Body of pancreas (tissue), 4 donors: ENCODE measurements at regions not wholly inside any gene's neighbourhood (a gene's known extent, or its start where the extent isn't known, plus 50 kb on each side); places are given as distances from the start of the nearest gene placed in this dataset.

ENCODE experiments used
- ATAC-seq: fragments of 150-250 bp; one replicate; pipeline ENCODE4 v1.9.1; 2016
- DNase-seq, 4 donors: peaks; one replicate each; pipeline ENCODE4 v3.0.0-alpha.2; 2019
- H3K27ac ChIP-seq, 4 donors: fragments of 200-600 bp; sonication (generic); 1 replicate in 3 of 4; 2 replicates in 1 of 4; pipeline versions ENCODE4 v1.5.1 to v1.6.1; 2016 to 2019; ENCODE audit warnings: mild to moderate bottlenecking in 1 of 4, mixed read lengths in 1 of 4, moderate library complexity in 1 of 4
- H3K27me3 ChIP-seq, 2 donors: fragments of 200-600 bp; sonication (generic); one replicate each; pipeline ENCODE4 v1.6.0; 2016; ENCODE audit warnings: mild to moderate bottlenecking in 1 of 2
- H3K36me3 ChIP-seq, 2 donors: fragments of 200-600 bp; sonication (generic); replicated peaks in 1 of 2; 2 replicates each; pipeline ENCODE4 v1.5.1; 2016; ENCODE audit warnings: low read depth in 2 of 2; ENCODE audit not compliant: insufficient read depth in 1 of 2
- H3K4me1 ChIP-seq: fragments of 200-600 bp; sonication (generic); one replicate; pipeline ENCODE4 v1.6.0; 2016
- H3K4me3 ChIP-seq, 2 donors: fragments of 200-600 bp; sonication (generic); 1 replicate in 1 of 2; 2 replicates in 1 of 2; pipeline ENCODE4 v1.5.1; 2016 to 2019
- H3K9me3 ChIP-seq, 3 donors: fragments of 200-600 bp; sonication (generic); 1 replicate in 2 of 3; 2 replicates in 1 of 3; pipeline ENCODE4 v1.5.1; 2016
- POLR2A ChIP-seq, 3 donors: fragments of 450-650 bp; IDR thresholded peaks; one replicate each; pipeline ENCODE4 v1.6.1; 2016; ENCODE audit warnings: antibody characterized with exemption in 3 of 3, mild to moderate bottlenecking in 2 of 3
- WGBS, 2 donors: methylation state at CpG; one replicate each; pipeline ENCODE4 v1.1.5; 2017; 5-methylcytosine and 5-hydroxymethylcytosine counted together
- intact Hi-C: fragments of 100-400 bp; cut with DNase I; formaldehyde crosslinking; loops from one replicate; pipeline ENCODE4 v1.15.1; 2023
- TF ChIP-seq, protein P1 (sequence below), 7 experiments: fragments of 450-650 bp in 4 of 7; fragments of 200-600 bp in 3 of 7; sonication (generic) in 3 of 7; IDR thresholded peaks; one replicate each; pipeline ENCODE4 v1.5.1; 2016 to 2019; ENCODE audit warnings: antibody characterized with exemption in 7 of 7

DNA sequence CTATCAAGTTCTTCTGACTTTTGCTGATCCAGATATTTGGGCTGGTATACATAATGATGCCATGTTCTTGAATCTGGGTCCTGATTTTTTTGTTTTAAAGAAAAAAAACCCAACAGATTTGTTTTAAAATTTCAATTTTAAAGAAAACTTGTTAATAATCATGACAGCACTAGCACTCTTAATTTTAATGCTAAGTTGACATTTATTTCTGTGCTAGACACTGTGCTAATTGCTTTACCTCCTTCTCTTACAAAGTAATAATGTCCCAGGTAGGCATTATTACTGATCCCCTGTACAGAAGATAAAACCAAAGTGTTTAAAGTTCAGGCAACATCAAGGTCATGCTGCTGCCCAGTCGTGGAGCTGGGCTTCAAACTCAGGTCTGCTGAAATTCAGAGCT is 101.9 kb downstream of the ZNF608 start:
- WGBS, 2 donors, result 8 to 10% methylated on average over 1 of the region's 1 CpG
- peaks cover 33% of the 10 kb centered on the region for H3K4me1 ChIP-seq

GRCh38 chr5:124644138-124644537 is 102.3 kb downstream of the ZNF608 start:
- H3K4me3 ChIP-seq, result no peak overlapping the region
- H3K9me3 ChIP-seq, result no peaks in the 10 kb centered on the region
- no peak for DNase-seq
- H3K36me3 ChIP-seq, result peaks cover 0 to 1% of the 10 kb centered on the region in 2 donors
- intact Hi-C loops, result no loop called here
- no peak for ATAC-seq
- 92% methylated on average over 9 of the region's 9 CpGs for WGBS, 2 donors
- H3K27ac ChIP-seq, result no peak overlapping the region
- H3K4me1 ChIP-seq, result peaks cover 28% of the 10 kb centered on the region
- TF ChIP-seq, protein P1, sequence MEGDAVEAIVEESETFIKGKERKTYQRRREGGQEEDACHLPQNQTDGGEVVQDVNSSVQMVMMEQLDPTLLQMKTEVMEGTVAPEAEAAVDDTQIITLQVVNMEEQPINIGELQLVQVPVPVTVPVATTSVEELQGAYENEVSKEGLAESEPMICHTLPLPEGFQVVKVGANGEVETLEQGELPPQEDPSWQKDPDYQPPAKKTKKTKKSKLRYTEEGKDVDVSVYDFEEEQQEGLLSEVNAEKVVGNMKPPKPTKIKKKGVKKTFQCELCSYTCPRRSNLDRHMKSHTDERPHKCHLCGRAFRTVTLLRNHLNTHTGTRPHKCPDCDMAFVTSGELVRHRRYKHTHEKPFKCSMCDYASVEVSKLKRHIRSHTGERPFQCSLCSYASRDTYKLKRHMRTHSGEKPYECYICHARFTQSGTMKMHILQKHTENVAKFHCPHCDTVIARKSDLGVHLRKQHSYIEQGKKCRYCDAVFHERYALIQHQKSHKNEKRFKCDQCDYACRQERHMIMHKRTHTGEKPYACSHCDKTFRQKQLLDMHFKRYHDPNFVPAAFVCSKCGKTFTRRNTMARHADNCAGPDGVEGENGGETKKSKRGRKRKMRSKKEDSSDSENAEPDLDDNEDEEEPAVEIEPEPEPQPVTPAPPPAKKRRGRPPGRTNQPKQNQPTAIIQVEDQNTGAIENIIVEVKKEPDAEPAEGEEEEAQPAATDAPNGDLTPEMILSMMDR (IDR thresholded peaks at IDR 0.05), result no peak
- no peaks in the 10 kb centered on the region for H3K27me3 ChIP-seq

More for the DNA sequence above, 101.9 kb downstream of the ZNF608 start:
- Histone ChIP-seq H3K27ac (no peak overlapping the region), H3K9me3 (no peaks in the 10 kb centered on the region), H3K27me3 (no peaks in the 10 kb centered on the region), H3K4me3 (no peak overlapping the region), H3K36me3 (peaks cover 0 to 1% of the 10 kb centered on the region in 2 donors)
- TF ChIP-seq POLR2A (IDR thresholded peaks at IDR 0.05), result no peak
- TF ChIP-seq, protein P1 (IDR thresholded peaks at IDR 0.05), result no peak
- DNase-seq, result no peak
- ATAC-seq, result no peak
- intact Hi-C loops, result no loop called here

DNA sequence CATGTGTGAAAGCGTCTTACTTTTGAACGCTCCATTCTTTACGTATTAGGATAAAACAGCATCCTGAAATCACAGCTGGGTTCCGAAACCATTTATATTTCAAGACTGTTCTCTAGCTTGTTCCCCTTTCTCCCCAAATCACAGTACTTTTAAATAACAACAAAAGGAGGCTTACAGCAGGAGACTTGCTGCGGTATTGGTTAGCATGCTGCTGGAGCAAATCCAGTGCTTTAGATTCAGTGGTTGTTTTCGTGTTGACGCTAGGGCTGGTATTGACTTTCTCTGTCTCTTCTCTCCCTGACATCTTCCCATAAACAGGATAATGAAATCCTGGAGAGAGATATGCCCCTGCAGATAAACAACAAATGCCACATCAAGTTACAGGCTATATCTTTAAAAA is 103.1 kb downstream of the ZNF608 start:
- H3K27me3 ChIP-seq, result no peaks in the 10 kb centered on the region
- ATAC-seq (no peak), DNase-seq (no peak)
- H3K36me3 ChIP-seq, result peaks cover 0 to 1% of the 10 kb centered on the region in 2 donors
- no peak overlapping the region for H3K27ac ChIP-seq
- TF ChIP-seq POLR2A (IDR thresholded peaks at IDR 0.05), result no peak
- TF ChIP-seq, protein P1 (IDR thresholded peaks at IDR 0.05), result no peak
- peaks cover 20% of the 10 kb centered on the region for H3K4me1 ChIP-seq
- intact Hi-C loops, result no loop called here
- no peak overlapping the region for H3K4me3 ChIP-seq
- no peaks in the 10 kb centered on the region for H3K9me3 ChIP-seq
- 96% methylated on average over 7 of the region's 7 CpGs for WGBS, 2 donors

GRCh38 chr5:124642151-124642550 is 104.3 kb downstream of the ZNF608 start:
- H3K36me3 ChIP-seq, result peaks cover 0 to 1% of the 10 kb centered on the region in 2 donors
- peak overlapping the region in 2 of 4 donors; percentile 44 to 73 for H3K27ac ChIP-seq
- WGBS, 2 donors, result 97 to 100% methylated on average over 2 of the region's 2 CpGs
- DNase-seq (no peak), ATAC-seq (no peak)
- no peaks in the 10 kb centered on the region for H3K27me3 ChIP-seq
- no peaks in the 10 kb centered on the region for H3K9me3 ChIP-seq
- intact Hi-C loops, result no loop called here
- no peak overlapping the region for H3K4me3 ChIP-seq
- H3K4me1 ChIP-seq, result peaks cover 18% of the 10 kb centered on the region
- TF ChIP-seq POLR2A (IDR thresholded peaks at IDR 0.05), result no peak
- TF ChIP-seq, protein P1 (IDR thresholded peaks at IDR 0.05), result no peak

DNA sequence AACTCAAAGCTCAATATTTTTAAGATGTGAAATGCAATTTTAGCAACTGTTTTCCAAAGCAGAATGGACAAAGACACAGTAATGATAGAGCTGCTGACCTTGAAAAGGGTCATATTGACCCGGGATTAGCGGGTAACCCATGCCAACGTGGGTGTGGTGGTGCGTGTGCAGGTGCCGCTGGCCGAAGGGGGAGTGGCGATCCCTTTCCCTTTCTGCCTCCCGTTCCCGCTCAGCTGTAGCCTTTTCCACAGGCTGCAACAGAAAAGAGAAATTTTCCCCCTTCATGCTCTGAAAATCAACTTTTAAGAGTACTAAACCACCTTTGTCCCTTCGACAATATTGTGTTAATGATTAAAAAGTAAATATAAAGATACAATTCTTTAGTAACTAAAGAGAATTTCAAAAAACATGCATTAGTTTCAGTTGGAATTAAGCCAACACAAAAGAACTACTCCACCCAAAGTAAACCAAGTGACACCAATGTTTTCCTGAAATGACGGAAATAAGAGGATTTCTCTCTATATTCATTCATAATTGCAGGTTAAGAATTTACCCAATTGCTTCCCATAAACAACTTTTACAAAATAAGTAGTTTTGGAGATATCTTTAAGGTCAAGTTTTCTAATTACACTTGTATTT is 105.2 kb downstream of the ZNF608 start:
- Histone ChIP-seq H3K4me1 (peaks cover 18% of the 10 kb centered on the region), H3K27me3 (no peaks in the 10 kb centered on the region), H3K27ac (peak overlapping the region; percentile 22 to 73 (median 50)), H3K9me3 (no peaks in the 10 kb centered on the region), H3K4me3 (no peak overlapping the region), H3K36me3 (peaks cover 0 to 1% of the 10 kb centered on the region in 2 donors)
- peak; percentile 74 for ATAC-seq
- no peak for TF ChIP-seq POLR2A (IDR thresholded peaks at IDR 0.05)
- TF ChIP-seq, protein P1 (IDR thresholded peaks at IDR 0.05), result peak in 2 of 7 experiments; percentile 9 to 11
- peak; percentile 41 to 63 (median 50) for DNase-seq
- intact Hi-C loops, result no loop called here
- 18 to 29% methylated on average over 11 of the region's 11 CpGs for WGBS, 2 donors
